GM21423 (cell line): ENCODE measurements at regions not wholly inside any gene's neighbourhood (a gene's known extent, or its start where the extent isn't known, plus 50 kb on each side); places are given as distances from the start of the nearest gene placed in this dataset.
A peak's percentile ranks its signal among the peaks of the same experiment; 100 is the strongest.

ENCODE experiments used
- ATAC-seq: cut with Tn5 transposase; IDR thresholded peaks from one replicate; pipeline ENCODE4 v1.9.1; 2021; ENCODE audit warnings: mild to moderate bottlenecking, moderate library complexity; ENCODE audit not compliant: unreplicated experiment

GRCh38 chr2:180482696-180483095 is 475.6 kb upstream of the CWC22 start:
- no peak for ATAC-seq

DNA sequence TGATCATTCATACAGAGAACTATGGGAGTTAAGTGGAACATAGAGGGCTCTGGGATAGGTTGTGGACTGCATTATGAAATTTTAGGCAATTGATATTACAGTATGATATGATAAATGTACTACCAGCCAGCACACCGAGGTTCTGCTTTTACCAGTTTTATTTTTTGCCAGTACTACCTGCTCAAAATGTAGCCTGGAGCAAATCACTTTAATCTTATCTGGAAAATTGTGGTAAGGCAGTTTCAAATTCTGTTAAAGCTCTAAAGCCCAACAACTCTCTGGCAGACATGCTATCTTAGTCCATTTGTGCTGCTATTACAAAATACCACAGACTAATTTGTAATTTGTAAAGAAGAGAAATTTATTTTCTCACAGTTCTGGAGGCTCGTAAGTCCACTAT is 474.9 kb upstream of the CWC22 start:
- ATAC-seq, result no peak

DNA sequence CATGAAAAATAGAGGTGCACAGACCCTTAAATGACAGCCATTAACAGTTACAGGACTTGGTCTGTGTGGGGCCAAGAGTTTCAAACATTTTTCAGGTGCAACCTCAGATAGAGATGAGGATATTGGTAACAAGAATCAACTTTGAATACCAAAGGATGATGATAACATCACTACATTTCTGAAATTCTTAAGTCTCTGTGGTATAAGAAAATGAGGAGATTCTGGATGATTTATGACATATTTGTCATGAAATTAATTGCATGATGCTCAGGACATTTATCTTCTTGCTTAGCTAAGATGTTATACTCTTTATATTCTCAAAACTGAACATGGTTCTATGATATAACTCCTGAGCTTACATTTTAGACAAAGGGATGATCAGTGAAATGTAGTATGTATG is 471.8 kb upstream of the CWC22 start:
- ATAC-seq, result no peak

DNA sequence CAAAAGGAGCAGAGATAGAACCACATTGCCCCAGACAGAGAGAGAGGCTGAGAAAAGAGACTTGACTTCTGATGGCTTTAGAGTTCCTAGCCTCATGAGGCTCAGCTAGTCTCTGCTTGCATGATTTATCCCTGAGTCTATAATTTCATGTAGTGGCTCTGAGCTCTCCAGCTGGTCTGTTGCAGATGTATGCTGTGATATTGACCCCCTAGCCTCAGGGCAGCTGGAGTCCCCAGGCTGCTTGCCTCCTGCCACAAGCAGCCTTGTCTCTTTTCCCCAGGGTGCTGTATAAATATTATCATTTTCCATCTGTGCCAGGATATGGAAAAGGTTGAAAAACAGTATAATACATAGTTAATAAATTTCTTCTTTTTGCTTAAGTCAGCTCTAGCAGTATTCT is 467.6 kb upstream of the CWC22 start:
- ATAC-seq, result no peak

DNA sequence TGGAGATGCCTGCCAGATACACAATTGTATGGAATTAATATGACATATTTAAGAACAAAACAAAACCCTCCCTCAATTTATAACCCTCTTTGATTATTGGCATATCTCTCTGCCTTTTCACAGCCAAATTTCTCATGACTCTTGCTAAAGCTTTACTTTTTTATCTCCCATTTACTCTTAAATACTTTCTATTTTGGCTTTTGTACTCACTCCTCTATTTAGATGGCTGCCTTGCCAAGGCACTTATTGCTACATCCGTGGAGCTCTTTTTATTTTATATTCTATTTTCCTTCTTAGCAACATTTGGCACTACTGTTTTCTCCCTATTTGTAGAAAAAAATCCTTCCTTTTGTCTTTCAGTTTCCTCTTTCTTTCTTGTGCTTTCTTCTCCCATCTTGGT is 466.4 kb upstream of the CWC22 start:
- ATAC-seq, result no peak

DNA sequence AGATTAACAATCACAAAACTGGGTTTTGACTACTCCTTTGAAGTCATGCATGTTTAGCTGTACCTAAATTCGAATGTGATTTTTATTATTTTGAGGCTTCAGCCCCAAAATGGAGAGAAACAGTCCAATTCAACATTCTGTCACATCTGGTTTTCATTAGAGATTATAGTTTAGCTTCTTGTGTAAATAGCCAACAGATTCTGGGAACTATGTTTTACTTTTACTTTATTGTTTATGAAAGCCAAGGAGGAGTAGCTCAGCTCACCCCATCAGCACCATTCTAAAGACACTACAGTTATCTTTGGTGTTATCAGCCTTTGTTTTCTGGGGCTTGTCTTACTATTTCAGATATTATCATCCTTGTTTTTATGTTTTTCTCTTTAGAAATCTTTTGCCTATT is 465.0 kb upstream of the CWC22 start:
- ATAC-seq, result no peak

DNA sequence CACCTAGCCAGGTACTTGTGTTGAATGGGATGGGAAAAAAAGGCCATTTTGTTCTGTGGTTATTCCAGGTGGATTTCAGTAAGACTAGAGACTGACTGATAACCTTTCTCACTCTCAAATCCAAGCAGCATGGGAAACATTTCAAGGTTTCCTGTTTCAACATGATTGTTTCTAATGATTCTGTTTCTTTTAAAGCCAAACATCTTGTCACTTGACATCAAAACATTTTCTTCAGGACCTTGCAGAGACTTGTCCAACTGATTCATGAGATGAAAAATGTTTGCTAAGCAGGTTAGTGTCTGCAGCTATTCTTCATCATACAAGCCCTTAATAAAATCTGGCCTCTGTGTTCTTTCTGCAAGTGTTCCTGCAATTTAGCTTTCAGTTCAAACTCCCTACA is 456.5 kb upstream of the CWC22 start:
- no peak for ATAC-seq

DNA sequence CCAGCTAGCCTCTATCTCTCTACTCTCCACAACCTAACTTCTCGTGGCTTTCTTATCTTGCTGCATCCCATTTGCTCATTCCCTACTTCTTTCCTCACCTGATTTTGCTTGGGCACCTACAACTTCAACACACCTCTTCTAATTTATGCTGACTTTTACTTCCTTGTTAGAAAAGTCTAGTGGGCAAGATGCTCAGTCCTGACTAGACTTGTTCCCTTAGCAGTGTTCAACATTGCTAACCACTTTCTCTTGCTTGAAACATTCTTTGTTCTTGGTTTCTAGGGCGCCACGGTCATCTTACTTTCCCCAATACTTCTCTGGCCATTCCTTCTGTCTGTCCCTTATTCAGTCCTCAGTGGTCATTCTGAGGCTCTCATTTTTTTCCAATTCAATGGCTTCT is 454.7 kb upstream of the CWC22 start:
- no peak for ATAC-seq

- ATAC-seq, result no peak
These were observed 449.7 kb upstream of the CWC22 start for GRCh38 chr2:180456801-180457200.

DNA sequence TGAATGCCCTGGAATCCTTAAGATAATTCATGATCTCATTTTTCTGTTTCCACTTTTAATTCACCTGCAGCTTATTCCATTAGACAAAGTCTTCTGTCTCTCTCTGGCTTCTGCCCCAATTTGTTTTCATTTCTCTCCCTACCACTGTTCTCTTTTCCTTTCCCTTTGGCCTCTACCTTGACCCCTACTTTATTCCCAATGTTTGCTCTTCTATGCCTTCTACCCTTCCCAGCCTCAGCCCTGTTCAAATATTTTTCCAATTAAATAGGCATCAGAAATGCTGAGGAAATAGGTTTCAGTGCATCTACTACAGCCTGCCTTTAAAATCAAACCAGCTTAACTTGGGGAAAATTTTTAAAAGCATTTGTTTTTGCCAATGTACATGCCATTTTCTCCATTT is 443.7 kb upstream of the CWC22 start:
- no peak for ATAC-seq

DNA sequence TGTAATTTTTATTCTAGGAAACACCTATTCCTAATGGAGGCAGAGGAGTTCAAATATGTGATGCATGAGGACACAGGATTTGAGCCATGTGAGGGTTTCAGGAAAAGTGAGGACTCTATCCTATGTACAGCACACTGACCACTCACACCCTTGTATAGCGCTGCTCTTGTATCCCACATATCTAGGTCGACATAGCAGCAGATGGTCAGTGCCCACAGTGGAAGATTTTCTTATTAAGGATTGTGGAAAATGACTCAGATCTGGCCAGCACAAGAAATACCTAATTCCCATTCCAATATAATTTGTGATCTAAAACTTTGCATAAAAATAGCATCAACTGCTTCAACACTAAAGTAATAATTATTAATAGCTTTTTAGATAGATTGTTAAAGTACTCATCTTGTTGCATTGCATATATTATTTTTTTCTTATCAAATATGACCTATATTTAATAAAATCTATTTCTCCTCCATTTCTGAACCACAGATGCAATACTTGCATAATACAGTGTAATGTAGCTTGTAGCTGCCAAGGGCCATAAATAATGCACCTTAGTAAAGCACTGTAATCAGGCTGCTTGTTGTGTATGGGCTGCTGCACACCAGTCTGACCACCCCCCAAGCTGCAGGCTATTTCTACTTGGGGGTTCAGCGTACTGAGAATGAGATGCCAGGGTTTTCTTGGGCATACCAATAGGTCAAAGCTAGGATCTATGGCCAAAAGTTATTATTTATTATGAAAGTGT is 442.2 kb upstream of the CWC22 start:
- no peak for ATAC-seq

GRCh38 chr2:180446492-180446891 is 439.4 kb upstream of the CWC22 start:
- ATAC-seq, result no peak

DNA sequence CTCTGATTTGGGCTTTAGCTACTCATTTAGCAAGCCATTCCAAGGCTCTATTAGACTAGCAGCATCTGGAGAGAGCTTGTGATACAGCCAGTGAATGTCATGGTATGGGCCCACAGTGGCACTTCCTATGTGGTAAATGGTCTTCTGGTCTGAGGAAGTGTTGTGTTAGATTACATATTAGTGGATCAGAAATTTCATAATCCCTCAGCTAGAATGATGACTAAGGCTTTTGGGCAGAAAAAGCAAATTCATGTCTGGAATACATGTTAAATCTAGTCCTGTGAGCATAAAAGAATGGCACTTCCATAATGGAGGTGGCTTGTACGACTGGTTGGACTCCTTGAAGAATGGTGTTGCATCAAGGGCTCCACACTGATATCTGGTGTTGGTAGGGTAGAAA is 436.8 kb upstream of the CWC22 start:
- ATAC-seq, result no peak

GRCh38 chr2:180442860-180443644 is 436.0 kb upstream of the CWC22 start:
- ATAC-seq, result no peak

GRCh38 chr2:180419212-180419611 is 412.1 kb upstream of the CWC22 start:
- ATAC-seq, result no peak

DNA sequence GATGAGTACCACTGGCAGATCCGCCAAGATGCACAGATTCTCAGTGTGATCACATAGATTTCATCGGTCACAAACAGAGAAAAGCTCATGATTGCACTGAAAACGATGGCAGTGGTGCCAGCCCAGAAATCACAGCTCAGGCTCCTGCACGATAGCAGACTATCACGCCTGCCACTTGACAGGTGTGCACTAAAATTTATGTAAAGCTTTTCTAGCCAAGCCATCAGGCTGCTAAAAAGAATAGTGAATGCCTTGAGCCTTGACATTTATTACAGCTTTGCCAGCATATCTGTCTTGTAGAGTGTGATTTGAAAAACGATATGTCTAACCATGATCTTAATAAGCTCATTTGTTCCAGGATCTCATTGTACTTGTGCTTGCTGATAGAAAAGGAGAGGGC is 409.5 kb upstream of the CWC22 start:
- no peak for ATAC-seq

GRCh38 chr2:180413336-180413735 is 406.2 kb upstream of the CWC22 start:
- ATAC-seq, result no peak

DNA sequence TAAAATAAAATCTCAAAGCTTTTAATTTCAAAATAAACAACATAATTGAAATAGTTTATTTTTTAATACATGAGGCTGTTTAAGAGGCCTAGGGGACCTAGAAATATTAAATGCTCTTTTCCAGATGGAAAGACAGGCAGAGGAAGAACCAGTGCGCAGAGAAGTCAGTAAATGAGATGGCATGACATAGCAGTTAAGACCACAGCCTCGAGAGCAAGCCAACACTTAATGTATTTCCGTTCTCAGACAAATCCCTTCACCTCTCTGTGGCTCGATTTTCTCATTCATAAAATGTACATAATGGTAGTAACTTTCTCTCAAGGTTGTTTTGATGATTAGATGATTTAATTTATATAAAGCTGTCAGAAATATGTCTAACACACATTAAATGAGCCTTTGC is 405.1 kb upstream of the CWC22 start:
- ATAC-seq, result no peak

- peak; percentile 79 for ATAC-seq
These were observed 404.6 kb upstream of the CWC22 start for GRCh38 chr2:180411661-180412060.

GRCh38 chr2:180406687-180407086 is 399.6 kb upstream of the CWC22 start:
- ATAC-seq, result no peak

- no peak for ATAC-seq
These were observed 398.4 kb upstream of the CWC22 start for GRCh38 chr2:180405520-180405919.

- ATAC-seq, result no peak
These were observed 387.2 kb upstream of the CWC22 start for GRCh38 chr2:180394305-180394704.
